Vagina (tissue), 2 donors: ENCODE measurements at regions not wholly inside any gene's neighbourhood (a gene's known extent, or its start where the extent isn't known, plus 50 kb on each side); places are given as distances from the start of the nearest gene placed in this dataset.

Source experiments
- DNase-seq, 2 donors: peaks; one replicate each; pipeline ENCODE4 v3.0.0-alpha.2; 2017; ENCODE audit errors: extremely low spot score in 2 of 2
- H3K27ac ChIP-seq: fragments of 200-600 bp; sonication (generic); one replicate; pipeline ENCODE4 v1.5.1; 2019
- H3K27me3 ChIP-seq: fragments of 200-600 bp; sonication (generic); one replicate; pipeline ENCODE4 v1.5.1; 2019
- H3K36me3 ChIP-seq, 2 donors: fragments of 200-600 bp; sonication (generic); one replicate each; pipeline ENCODE4 v1.5.1; 2017 to 2019
- H3K4me1 ChIP-seq: fragments of 200-600 bp; sonication (generic); one replicate; pipeline ENCODE4 v1.5.1; 2019
- H3K4me3 ChIP-seq, 2 donors: fragments of 200-600 bp; sonication (generic); 1 replicate in 1 of 2; 2 replicates in 1 of 2; pipeline ENCODE4 v1.5.1; 2016 to 2019
- H3K9me3 ChIP-seq: fragments of 200-600 bp; sonication (generic); one replicate; pipeline ENCODE4 v1.5.1; 2019
- CTCF ChIP-seq, 3 experiments: fragments of 450-650 bp in 2 of 3; fragments of 200-600 bp in 1 of 3; sonication (generic) in 1 of 3; IDR thresholded peaks; one replicate each; pipeline ENCODE4 v1.5.1; 2017 to 2019; ENCODE audit warnings: antibody characterized with exemption in 3 of 3, mild to moderate bottlenecking in 2 of 3, moderate library complexity in 2 of 3
- POLR2A ChIP-seq, 2 donors: fragments of 450-650 bp; IDR thresholded peaks; one replicate each; pipeline ENCODE4 v1.6.1; 2017; ENCODE audit warnings: antibody characterized with exemption in 2 of 2, mild to moderate bottlenecking in 2 of 2, moderate library complexity in 2 of 2
- POLR2AphosphoS5 ChIP-seq, 2 donors: sonication (generic); formaldehyde crosslinking; IDR thresholded peaks; one replicate each; pipeline ENCODE4 v1.9.0; 2017; ENCODE audit warnings: antibody characterized with exemption in 2 of 2, mild to moderate bottlenecking in 2 of 2, low read depth in 1 of 2; ENCODE audit not compliant: insufficient read depth in 1 of 2
- intact Hi-C: fragments of 100-400 bp; cut with DNase I; formaldehyde crosslinking; loops from one replicate; pipeline ENCODE4 v1.15.1; 2023

DNA sequence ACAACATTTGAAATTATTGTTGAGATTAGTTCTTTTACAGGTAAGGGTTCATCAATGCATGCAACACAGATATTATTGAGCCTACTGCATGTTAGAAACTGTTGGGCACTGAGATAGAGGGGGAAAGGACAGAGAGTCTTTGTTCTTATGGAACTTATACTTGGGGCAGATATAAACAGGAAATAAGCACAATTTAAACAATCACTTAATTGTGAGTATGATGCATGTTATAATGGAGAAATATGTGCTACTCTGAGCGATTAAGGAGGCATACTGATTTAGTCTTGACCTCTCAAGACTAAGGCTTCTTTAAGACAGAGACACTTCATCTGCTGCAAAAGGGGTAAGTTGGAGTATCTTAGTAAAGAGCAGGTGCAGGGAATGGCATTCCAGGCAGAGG is 593.3 kb downstream of the CCSER2 start:
- no peak overlapping the region for H3K27ac ChIP-seq
- no peaks in the 10 kb centered on the region for H3K4me1 ChIP-seq
- DNase-seq, result no peak
- intact Hi-C loops, result no loop called here
- H3K27me3 ChIP-seq, result no peaks in the 10 kb centered on the region
- no peaks in the 10 kb centered on the region for H3K36me3 ChIP-seq
- no peak for TF ChIP-seq POLR2AphosphoS5 (IDR thresholded peaks at IDR 0.05; ENCODE audit: insufficient read depth in 1 of 2, low read depth in 1 of 2)
- TF ChIP-seq CTCF (IDR thresholded peaks at IDR 0.05), result no peak
- no peak for TF ChIP-seq POLR2A (IDR thresholded peaks at IDR 0.05)
- H3K4me3 ChIP-seq, result no peak overlapping the region
- no peaks in the 10 kb centered on the region for H3K9me3 ChIP-seq

DNA sequence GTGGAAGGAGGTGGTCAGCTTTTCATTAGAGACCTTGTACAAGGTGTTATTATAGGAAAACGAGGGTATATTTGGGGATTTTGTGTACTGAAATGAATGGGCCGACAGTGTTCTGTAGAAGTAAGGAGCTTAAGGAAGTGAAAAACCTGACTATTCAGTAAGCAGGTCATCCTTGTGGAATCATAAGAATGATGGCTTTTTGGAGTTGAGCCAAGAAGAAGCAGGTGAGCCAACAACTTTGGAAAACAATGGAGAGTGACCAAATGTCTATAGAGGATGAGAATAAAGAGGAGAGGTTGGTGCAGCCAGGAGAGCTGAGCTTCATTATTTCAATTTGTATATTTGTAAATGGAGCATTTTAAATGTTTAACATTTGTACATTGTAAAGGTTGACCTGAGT is 595.7 kb downstream of the CCSER2 start:
- Histone ChIP-seq H3K27me3 (no peaks in the 10 kb centered on the region), H3K36me3 (no peaks in the 10 kb centered on the region), H3K27ac (no peak overlapping the region), H3K4me3 (no peak overlapping the region), H3K4me1 (no peaks in the 10 kb centered on the region), H3K9me3 (no peaks in the 10 kb centered on the region)
- intact Hi-C loops, result no loop called here
- DNase-seq, result no peak
- no peak for TF ChIP-seq CTCF (IDR thresholded peaks at IDR 0.05)
- no peak for TF ChIP-seq POLR2A (IDR thresholded peaks at IDR 0.05)
- no peak for TF ChIP-seq POLR2AphosphoS5 (IDR thresholded peaks at IDR 0.05; ENCODE audit: insufficient read depth in 1 of 2, low read depth in 1 of 2)

- TF ChIP-seq CTCF (IDR thresholded peaks at IDR 0.05) (no peak), POLR2A (IDR thresholded peaks at IDR 0.05) (no peak), POLR2AphosphoS5 (IDR thresholded peaks at IDR 0.05; ENCODE audit: insufficient read depth in 1 of 2, low read depth in 1 of 2) (no peak)
- H3K4me1 ChIP-seq, result no peaks in the 10 kb centered on the region
Observed at GRCh38 chr10:84925495-84925894, 597.1 kb downstream of the CCSER2 start.

DNA sequence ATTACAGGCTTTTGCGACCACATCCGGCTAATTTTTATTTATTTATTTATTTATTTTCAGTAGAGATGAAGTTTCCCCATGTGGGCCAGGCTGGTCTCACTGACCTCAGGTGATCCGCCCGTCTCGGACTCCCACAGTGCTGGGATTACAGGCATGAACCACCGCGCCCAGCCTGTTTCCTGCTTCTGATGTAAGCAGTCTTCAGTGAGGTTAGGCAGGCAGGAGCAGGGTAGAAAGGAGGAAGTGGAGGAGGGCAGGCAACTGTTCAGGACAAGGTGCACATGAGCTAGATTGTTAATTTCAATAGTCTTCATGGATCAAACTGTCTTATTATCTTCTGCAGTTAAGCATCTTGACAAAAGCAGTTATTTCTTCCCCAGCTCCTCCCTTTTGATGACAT is 605.0 kb downstream of the CCSER2 start:
- no peak for TF ChIP-seq POLR2AphosphoS5 (IDR thresholded peaks at IDR 0.05; ENCODE audit: insufficient read depth in 1 of 2, low read depth in 1 of 2)
- TF ChIP-seq CTCF (IDR thresholded peaks at IDR 0.05), result no peak
- TF ChIP-seq POLR2A (IDR thresholded peaks at IDR 0.05), result no peak
- Histone ChIP-seq H3K4me1 (no peaks in the 10 kb centered on the region), H3K27ac (no peak overlapping the region), H3K36me3 (no peaks in the 10 kb centered on the region), H3K9me3 (no peaks in the 10 kb centered on the region), H3K27me3 (no peaks in the 10 kb centered on the region), H3K4me3 (no peak overlapping the region)
- intact Hi-C loops, result no loop called here
- DNase-seq, result no peak

More at GRCh38 chr10:84925495-84925894, 597.1 kb downstream of the CCSER2 start:
- no peaks in the 10 kb centered on the region for H3K9me3 ChIP-seq
- H3K36me3 ChIP-seq, result no peaks in the 10 kb centered on the region
- DNase-seq, result no peak
- no peak overlapping the region for H3K4me3 ChIP-seq
- intact Hi-C loops, result no loop called here
- no peak overlapping the region for H3K27ac ChIP-seq
- no peaks in the 10 kb centered on the region for H3K27me3 ChIP-seq

GRCh38 chr10:84935772-84936171 is 607.4 kb downstream of the CCSER2 start:
- intact Hi-C loops, result no loop called here
- TF ChIP-seq POLR2A (IDR thresholded peaks at IDR 0.05) (no peak), CTCF (IDR thresholded peaks at IDR 0.05) (no peak), POLR2AphosphoS5 (IDR thresholded peaks at IDR 0.05; ENCODE audit: insufficient read depth in 1 of 2, low read depth in 1 of 2) (no peak)
- Histone ChIP-seq H3K36me3 (no peaks in the 10 kb centered on the region), H3K27ac (no peak overlapping the region), H3K27me3 (no peaks in the 10 kb centered on the region), H3K4me3 (no peak overlapping the region), H3K4me1 (no peaks in the 10 kb centered on the region), H3K9me3 (no peaks in the 10 kb centered on the region)
- no peak for DNase-seq
